Lower leg skin (tissue), 3 donors: ENCODE measurements at regions not wholly inside any gene's neighbourhood (a gene's known extent, or its start where the extent isn't known, plus 50 kb on each side); places are given as distances from the start of the nearest gene placed in this dataset.

Experiments
- POLR2A ChIP-seq, 2 donors: fragments of 450-650 bp; IDR thresholded peaks; one replicate each; pipeline ENCODE4 v1.6.1; 2016 to 2017; ENCODE audit warnings: antibody characterized with exemption in 2 of 2, mild to moderate bottlenecking in 1 of 2, moderate library complexity in 1 of 2
- TF ChIP-seq, protein P1 (sequence below), 3 donors: fragments of 450-650 bp; IDR thresholded peaks; one replicate each; pipeline ENCODE4 v1.5.1; 2016; ENCODE audit warnings: antibody characterized with exemption in 3 of 3, mild to moderate bottlenecking in 3 of 3, moderate library complexity in 2 of 3

GRCh38 chr13:75173457-75174356 is 308.3 kb downstream of the TBC1D4 start:
- TF ChIP-seq, protein P1, sequence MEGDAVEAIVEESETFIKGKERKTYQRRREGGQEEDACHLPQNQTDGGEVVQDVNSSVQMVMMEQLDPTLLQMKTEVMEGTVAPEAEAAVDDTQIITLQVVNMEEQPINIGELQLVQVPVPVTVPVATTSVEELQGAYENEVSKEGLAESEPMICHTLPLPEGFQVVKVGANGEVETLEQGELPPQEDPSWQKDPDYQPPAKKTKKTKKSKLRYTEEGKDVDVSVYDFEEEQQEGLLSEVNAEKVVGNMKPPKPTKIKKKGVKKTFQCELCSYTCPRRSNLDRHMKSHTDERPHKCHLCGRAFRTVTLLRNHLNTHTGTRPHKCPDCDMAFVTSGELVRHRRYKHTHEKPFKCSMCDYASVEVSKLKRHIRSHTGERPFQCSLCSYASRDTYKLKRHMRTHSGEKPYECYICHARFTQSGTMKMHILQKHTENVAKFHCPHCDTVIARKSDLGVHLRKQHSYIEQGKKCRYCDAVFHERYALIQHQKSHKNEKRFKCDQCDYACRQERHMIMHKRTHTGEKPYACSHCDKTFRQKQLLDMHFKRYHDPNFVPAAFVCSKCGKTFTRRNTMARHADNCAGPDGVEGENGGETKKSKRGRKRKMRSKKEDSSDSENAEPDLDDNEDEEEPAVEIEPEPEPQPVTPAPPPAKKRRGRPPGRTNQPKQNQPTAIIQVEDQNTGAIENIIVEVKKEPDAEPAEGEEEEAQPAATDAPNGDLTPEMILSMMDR (IDR thresholded peaks at IDR 0.05), result no peak
- no peak for TF ChIP-seq POLR2A (IDR thresholded peaks at IDR 0.05)
